WERI-Rb-1 (cell line): ENCODE measurements at regions not wholly inside any gene's neighbourhood (a gene's known extent, or its start where the extent isn't known, plus 50 kb on each side); places are given as distances from the start of the nearest gene placed in this dataset.

Experiments
- DNase-seq: peaks from one replicate; pipeline ENCODE4 v3.0.0-alpha.2; 2020
- H3K27ac ChIP-seq: fragments of 250-450 bp; sonication (Bioruptor Pico); 2 replicates; pipeline ENCODE4 v1.5.1; 2020; ENCODE audit warnings: mild to moderate bottlenecking, moderate library complexity
- H3K27me3 ChIP-seq: fragments of 250-450 bp; sonication (Bioruptor Pico); 2 replicates; pipeline ENCODE4 v1.5.1; 2021; ENCODE audit warnings: mild to moderate bottlenecking, low read depth, moderate library complexity; ENCODE audit not compliant: insufficient read depth, severe bottlenecking
- H3K36me3 ChIP-seq: fragments of 250-450 bp; sonication (Bioruptor Pico); 2 replicates; pipeline ENCODE4 v1.5.1; 2020; ENCODE audit warnings: mild to moderate bottlenecking, moderate library complexity
- H3K4me3 ChIP-seq: 2 replicates; pipeline ENCODE4 v1.5.1; 2011; ENCODE audit warnings: low read depth, mild to moderate bottlenecking, control low read depth, low read length
- H3K9me3 ChIP-seq: fragments of 250-450 bp; sonication (Bioruptor Pico); 2 replicates; pipeline ENCODE4 v1.5.1; 2021; ENCODE audit warnings: mild to moderate bottlenecking, moderate library complexity; ENCODE audit not compliant: severe bottlenecking
- TF ChIP-seq, protein P1 (sequence below): IDR thresholded peaks from 2 replicates; pipeline ENCODE4 v1.5.1; 2011; ENCODE audit warnings: low read depth, mild to moderate bottlenecking, control low read depth, inconsistent platforms, low read length

DNA sequence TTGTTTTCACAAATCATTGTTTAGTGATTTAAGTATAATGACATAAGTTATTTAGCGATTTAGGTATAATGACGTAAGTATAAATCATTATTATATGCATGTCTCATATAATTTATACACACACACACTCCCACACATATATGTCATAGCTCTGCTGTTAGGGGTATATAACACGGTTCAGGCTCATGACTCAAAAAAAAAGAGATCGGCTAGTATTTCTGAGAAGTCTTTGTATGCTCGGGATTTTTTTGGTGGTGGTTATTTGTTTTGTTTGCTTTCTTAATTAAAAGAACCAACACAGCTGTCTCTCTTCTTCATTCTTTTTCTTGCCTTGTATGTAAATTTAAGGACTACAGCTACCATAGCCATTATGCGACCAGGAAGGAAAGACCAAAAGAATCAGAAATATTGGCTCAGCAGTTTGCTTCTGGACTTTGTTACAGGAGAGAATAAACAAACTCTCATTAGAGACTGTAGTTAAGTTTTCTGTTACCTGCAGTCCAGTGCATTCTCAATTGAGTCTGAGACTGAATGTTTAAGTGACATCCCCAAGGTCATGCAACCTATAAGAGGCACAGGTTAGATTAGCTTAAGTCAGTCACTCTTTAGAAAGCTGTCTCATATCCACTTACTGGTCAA, 83.2 kb upstream of the NREP start:
- H3K9me3 ChIP-seq: no peaks in the 10 kb centered on the region
- H3K27me3 ChIP-seq: no peaks in the 10 kb centered on the region
- H3K27ac ChIP-seq: no peak overlapping the region
- DNase-seq: no peak
- no peaks in the 10 kb centered on the region for H3K36me3 ChIP-seq
- TF ChIP-seq, protein P1, sequence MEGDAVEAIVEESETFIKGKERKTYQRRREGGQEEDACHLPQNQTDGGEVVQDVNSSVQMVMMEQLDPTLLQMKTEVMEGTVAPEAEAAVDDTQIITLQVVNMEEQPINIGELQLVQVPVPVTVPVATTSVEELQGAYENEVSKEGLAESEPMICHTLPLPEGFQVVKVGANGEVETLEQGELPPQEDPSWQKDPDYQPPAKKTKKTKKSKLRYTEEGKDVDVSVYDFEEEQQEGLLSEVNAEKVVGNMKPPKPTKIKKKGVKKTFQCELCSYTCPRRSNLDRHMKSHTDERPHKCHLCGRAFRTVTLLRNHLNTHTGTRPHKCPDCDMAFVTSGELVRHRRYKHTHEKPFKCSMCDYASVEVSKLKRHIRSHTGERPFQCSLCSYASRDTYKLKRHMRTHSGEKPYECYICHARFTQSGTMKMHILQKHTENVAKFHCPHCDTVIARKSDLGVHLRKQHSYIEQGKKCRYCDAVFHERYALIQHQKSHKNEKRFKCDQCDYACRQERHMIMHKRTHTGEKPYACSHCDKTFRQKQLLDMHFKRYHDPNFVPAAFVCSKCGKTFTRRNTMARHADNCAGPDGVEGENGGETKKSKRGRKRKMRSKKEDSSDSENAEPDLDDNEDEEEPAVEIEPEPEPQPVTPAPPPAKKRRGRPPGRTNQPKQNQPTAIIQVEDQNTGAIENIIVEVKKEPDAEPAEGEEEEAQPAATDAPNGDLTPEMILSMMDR: no peak
- no peak overlapping the region for H3K4me3 ChIP-seq

DNA sequence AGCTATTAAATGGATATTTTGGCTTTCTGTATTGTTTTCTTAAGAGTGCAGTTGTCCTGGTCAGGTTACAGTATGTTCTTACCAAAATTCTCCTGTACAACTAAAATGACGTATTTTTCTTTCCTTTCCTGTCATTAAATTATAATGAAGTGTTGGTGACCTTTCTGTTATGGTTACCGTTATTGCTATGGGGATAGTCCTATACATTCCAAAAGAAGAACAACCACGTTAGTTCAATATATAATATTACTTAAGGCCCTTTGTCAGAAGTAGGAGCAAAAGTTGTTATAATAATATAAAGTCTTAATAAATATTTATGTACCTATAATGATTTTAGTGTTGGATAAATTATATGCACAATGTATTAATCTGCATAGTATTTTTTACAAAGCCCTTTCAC, 82.4 kb upstream of the NREP start:
- no peak for DNase-seq
- H3K9me3 ChIP-seq: no peaks in the 10 kb centered on the region
- no peaks in the 10 kb centered on the region for H3K27me3 ChIP-seq
- no peaks in the 10 kb centered on the region for H3K36me3 ChIP-seq
- TF ChIP-seq, protein P1: no peak
- H3K4me3 ChIP-seq: no peak overlapping the region
- H3K27ac ChIP-seq: no peak overlapping the region

DNA sequence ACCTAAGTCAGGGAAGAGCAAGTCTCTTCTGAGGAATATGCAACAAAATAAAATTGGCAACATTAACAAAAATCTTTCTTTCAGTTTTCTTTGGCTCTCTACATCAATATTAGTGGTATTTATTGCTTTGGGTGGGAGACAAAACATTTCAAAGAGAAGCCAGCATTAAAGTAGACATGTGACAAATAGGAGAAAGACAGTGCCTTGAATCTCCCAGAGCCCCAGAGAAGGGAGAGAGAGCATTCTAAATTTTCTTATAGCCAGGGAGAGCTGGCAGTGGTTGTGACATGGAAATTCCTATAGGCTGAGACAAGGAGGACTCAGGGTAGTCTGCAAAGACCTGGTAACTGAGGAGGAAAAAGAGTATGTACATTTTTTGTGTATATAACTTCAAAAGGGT, 79.4 kb upstream of the NREP start:
- Histone ChIP-seq H3K9me3 (no peaks in the 10 kb centered on the region), H3K4me3 (no peak overlapping the region), H3K27me3 (no peaks in the 10 kb centered on the region), H3K36me3 (no peaks in the 10 kb centered on the region), H3K27ac (no peak overlapping the region)
- TF ChIP-seq, protein P1: no peak
- no peak for DNase-seq

DNA sequence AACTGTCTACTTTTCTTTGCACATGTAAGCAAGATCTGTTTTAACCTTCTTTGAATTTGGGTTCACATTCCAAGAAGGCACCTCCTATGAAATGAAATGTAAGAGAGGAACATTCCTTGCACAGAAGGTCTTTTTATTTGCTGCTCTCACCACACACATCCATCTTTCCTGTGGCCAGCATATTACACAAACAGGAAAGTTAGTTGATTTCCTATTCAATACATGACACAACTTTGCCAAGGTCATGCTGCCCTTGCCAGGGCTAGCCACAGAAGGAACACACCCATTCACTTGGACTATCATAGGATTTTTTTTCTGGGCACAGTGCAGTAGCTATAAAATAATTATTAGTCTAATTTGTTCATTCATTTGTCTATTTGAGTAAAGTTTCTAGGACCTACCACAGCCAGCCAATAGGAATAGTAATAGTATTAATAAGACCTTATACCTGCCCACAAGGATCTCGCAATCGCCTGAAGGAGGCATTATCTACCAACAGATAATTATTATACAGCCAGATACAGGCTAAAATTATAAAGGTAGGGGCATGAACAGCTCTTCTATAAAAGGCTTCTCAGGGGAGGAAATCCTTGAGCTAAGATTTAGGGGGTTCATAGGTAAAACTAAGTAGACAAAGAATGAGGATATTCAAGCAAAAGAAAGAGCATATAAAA, 78.1 kb upstream of the NREP start:
- TF ChIP-seq, protein P1: no peak
- H3K4me3 ChIP-seq: no peak overlapping the region
- no peaks in the 10 kb centered on the region for H3K36me3 ChIP-seq
- no peaks in the 10 kb centered on the region for H3K27me3 ChIP-seq
- H3K9me3 ChIP-seq: no peaks in the 10 kb centered on the region
- H3K27ac ChIP-seq: no peak overlapping the region
- DNase-seq: no peak

DNA sequence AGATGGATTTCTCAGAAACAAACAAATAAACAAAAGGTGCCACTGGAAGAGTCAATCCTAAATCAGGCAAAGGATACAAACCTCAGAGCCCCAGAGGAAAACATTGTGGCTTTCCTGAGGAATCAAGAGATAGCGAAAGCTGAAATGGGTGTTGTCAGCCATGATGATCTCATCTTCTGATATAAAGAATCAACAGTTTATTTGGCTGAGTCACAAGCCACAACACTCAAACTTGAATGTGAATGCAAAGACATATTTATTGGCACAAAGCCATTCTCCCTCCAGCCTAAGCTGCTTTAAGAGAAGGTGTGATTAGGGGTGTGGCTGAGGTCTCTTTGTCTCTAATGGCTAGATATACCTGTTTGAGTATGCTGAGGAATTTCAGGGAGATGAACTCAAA, 73.3 kb upstream of the NREP start:
- Histone ChIP-seq H3K27me3 (no peaks in the 10 kb centered on the region), H3K9me3 (no peaks in the 10 kb centered on the region), H3K27ac (no peak overlapping the region), H3K4me3 (no peak overlapping the region), H3K36me3 (no peaks in the 10 kb centered on the region)
- DNase-seq: no peak
- TF ChIP-seq, protein P1: no peak

DNA sequence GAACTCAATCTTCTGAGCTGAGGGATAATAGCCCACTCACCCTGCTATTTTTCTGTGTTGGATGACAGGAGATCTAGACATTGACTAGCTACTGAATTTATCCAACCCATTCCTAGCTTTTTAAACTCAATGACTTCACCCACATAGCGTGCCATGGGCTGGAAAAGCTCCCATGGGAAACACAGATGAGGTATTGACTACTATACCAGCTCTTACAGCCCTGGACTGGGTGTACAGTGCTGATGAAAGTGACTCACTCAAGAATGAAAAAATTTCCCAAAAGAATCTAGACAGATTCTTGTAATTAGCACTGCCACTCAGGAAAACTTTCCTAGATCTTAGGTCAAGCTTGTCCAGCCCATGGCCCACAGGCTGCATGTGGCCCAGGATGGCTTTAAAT, 72.7 kb upstream of the NREP start:
- TF ChIP-seq, protein P1: no peak
- DNase-seq: no peak
- no peak overlapping the region for H3K27ac ChIP-seq
- H3K4me3 ChIP-seq: no peak overlapping the region
- no peaks in the 10 kb centered on the region for H3K36me3 ChIP-seq
- H3K27me3 ChIP-seq: no peaks in the 10 kb centered on the region
- no peaks in the 10 kb centered on the region for H3K9me3 ChIP-seq
